Endothelial cell of umbilical vein (primary cell): ENCODE measurements at regions not wholly inside any gene's neighbourhood (a gene's known extent, or its start where the extent isn't known, plus 50 kb on each side); places are given as distances from the start of the nearest gene placed in this dataset.

ENCODE experiments used
- CTCF ChIP-seq, 2 donors: IDR thresholded peaks; 1 replicate in 1 of 2; 2 replicates in 1 of 2; pipeline ENCODE4 v1.5.1; 2011; ENCODE audit warnings: low read length in 2 of 2, mild to moderate bottlenecking in 2 of 2, moderate library complexity in 2 of 2, control low read depth in 1 of 2, inconsistent platforms in 1 of 2, low read depth in 1 of 2; ENCODE audit not compliant: insufficient read depth in 1 of 2; ENCODE audit errors: extremely low read depth in 1 of 2
- EZH2 ChIP-seq: IDR thresholded peaks from 2 replicates; pipeline ENCODE4 v1.6.1; 2012; ENCODE audit warnings: borderline replicate concordance, low read depth, mild to moderate bottlenecking, moderate library complexity, low read length, inconsistent platforms; ENCODE audit not compliant: severe bottlenecking
- GATA2 ChIP-seq: IDR thresholded peaks from 2 replicates; pipeline ENCODE4 v1.7.0; 2011; ENCODE audit warnings: low read depth, mild to moderate bottlenecking, moderate library complexity, mixed read lengths, low read length; ENCODE audit not compliant: insufficient read length, insufficient read depth
- POLR2A ChIP-seq: IDR thresholded peaks from 2 replicates; pipeline ENCODE4 v1.6.1; 2012; ENCODE audit warnings: low read depth, mild to moderate bottlenecking, control low read depth, low read length
- POLR2AphosphoS5 ChIP-seq: IDR thresholded peaks from 2 replicates; pipeline ENCODE4 v1.6.1; 2012; ENCODE audit warnings: low read depth, mild to moderate bottlenecking, control low read depth, low read length, moderate library complexity; ENCODE audit not compliant: insufficient read depth

- no peak for TF ChIP-seq CTCF (IDR thresholded peaks at IDR 0.05; ENCODE audit: extremely low read depth in 1 of 2, insufficient read depth in 1 of 2, low read depth in 1 of 2, low read length in 2 of 2)
- no peak for TF ChIP-seq POLR2A
- no peak for TF ChIP-seq GATA2
- TF ChIP-seq POLR2AphosphoS5 = no peak
- TF ChIP-seq EZH2 = no peak
Measured at GRCh38 chr5:63825984-63826383, 136.3 kb downstream of the HTR1A start.
